Lung (tissue), 11 donors: ENCODE measurements at regions not wholly inside any gene's neighbourhood (a gene's known extent, or its start where the extent isn't known, plus 50 kb on each side); places are given as distances from the start of the nearest gene placed in this dataset.

Experiments
- ATAC-seq: fragments of 200-7000 bp; cut with Tn5 transposase; one replicate; pipeline ENCODE4 v1.9.1; 2020; ENCODE audit warnings: moderate number of reproducible peaks; ENCODE audit not compliant: insufficient read depth, low FRiP score
- DNase-seq, 3 donors: peaks; one replicate each; pipeline ENCODE4 v3.0.0-alpha.2; 2013 to 2017
- H3K27ac ChIP-seq, 2 donors: one replicate each; pipeline ENCODE4 v1.5.1; 2013; ENCODE audit warnings: mild to moderate bottlenecking in 2 of 2, moderate library complexity in 2 of 2, control low read depth in 1 of 2, inconsistent platforms in 1 of 2, low read depth in 1 of 2, low read length in 1 of 2
- H3K27me3 ChIP-seq, 3 donors: one replicate each; pipeline ENCODE4 v1.5.1; 2013; ENCODE audit warnings: low read length in 2 of 3; ENCODE audit not compliant: control insufficient read depth in 3 of 3, insufficient read depth in 3 of 3
- H3K36me3 ChIP-seq, 4 donors: one replicate each; pipeline ENCODE4 v1.5.1; 2013; ENCODE audit warnings: low read length in 4 of 4, mild to moderate bottlenecking in 1 of 4, moderate library complexity in 1 of 4; ENCODE audit not compliant: control insufficient read depth in 4 of 4, insufficient read depth in 4 of 4
- H3K4me1 ChIP-seq, 5 donors: one replicate each; pipeline ENCODE4 v1.5.1; 2013; ENCODE audit warnings: low read length in 5 of 5, mild to moderate bottlenecking in 2 of 5, moderate library complexity in 1 of 5; ENCODE audit not compliant: control insufficient read depth in 5 of 5, insufficient read depth in 5 of 5
- H3K4me3 ChIP-seq: one replicate; pipeline ENCODE4 v1.5.1; 2013; ENCODE audit warnings: mild to moderate bottlenecking, control low read depth, moderate library complexity
- H3K9ac ChIP-seq, 2 donors: one replicate each; pipeline ENCODE4 v1.5.1; 2013; ENCODE audit warnings: low read length in 2 of 2, control low read depth in 1 of 2; ENCODE audit not compliant: insufficient read depth in 1 of 2
- H3K9me3 ChIP-seq, 4 donors: one replicate each; pipeline ENCODE4 v1.5.1; 2013; ENCODE audit warnings: low read length in 3 of 4, mild to moderate bottlenecking in 1 of 4, moderate library complexity in 1 of 4; ENCODE audit not compliant: control insufficient read depth in 4 of 4, insufficient read depth in 3 of 4
- CTCF ChIP-seq: IDR thresholded peaks from 2 replicates; pipeline ENCODE4 v1.5.1; 2012; ENCODE audit warnings: mild to moderate bottlenecking; ENCODE audit errors: control extremely low read depth, extremely low read depth
- WGBS, 2 donors: extraction: QIAGEN DNeasy Blood & Tissue Kit; methylation state at CpG; one replicate each; pipeline ENCODE4 v1.1.7; 2013; 5-methylcytosine and 5-hydroxymethylcytosine counted together
- donor health status: control.
- donor health status: control.
- donor health status: Bipolar disorder and iron deficiency.
- donor health status: healthy.
- donor health status: DM: yes; HTN: yes; CAD: no.

GRCh38 chr2:53091183-53091582, 676.4 kb upstream of the CHAC2 start:
- H3K4me1 ChIP-seq = peaks cover 0 to 7% (median 0%) of the 10 kb centered on the region in 5 donors
- no peaks in the 10 kb centered on the region for H3K27me3 ChIP-seq
- no peak overlapping the region for H3K9ac ChIP-seq
- H3K9me3 ChIP-seq = no peaks in the 10 kb centered on the region
- TF ChIP-seq CTCF = no peak
- DNase-seq = no peak
- no peak for ATAC-seq
- no peak overlapping the region for H3K4me3 ChIP-seq
- no peak overlapping the region for H3K27ac ChIP-seq
- no peaks in the 10 kb centered on the region for H3K36me3 ChIP-seq

GRCh38 chr2:53087874-53088461, 679.6 kb upstream of the CHAC2 start:
- H3K36me3 ChIP-seq = no peaks in the 10 kb centered on the region
- peaks cover 0 to 7% (median 0%) of the 10 kb centered on the region in 5 donors for H3K4me1 ChIP-seq
- H3K27me3 ChIP-seq = no peaks in the 10 kb centered on the region
- WGBS, 2 donors = 49 to 54% methylated on average over 4 of the region's 4 CpGs
- DNase-seq = peak in 2 of 3 donors; percentile 12 to 48
- no peak overlapping the region for H3K4me3 ChIP-seq
- H3K9ac ChIP-seq = no peak overlapping the region
- H3K27ac ChIP-seq = no peak overlapping the region
- no peak for TF ChIP-seq CTCF
- ATAC-seq = no peak
- no peaks in the 10 kb centered on the region for H3K9me3 ChIP-seq

- H3K9ac ChIP-seq = no peak overlapping the region
- no peak overlapping the region for H3K27ac ChIP-seq
- ATAC-seq (no peak), DNase-seq (no peak)
- H3K4me3 ChIP-seq = no peak overlapping the region
- H3K27me3 ChIP-seq = no peaks in the 10 kb centered on the region
- peaks cover 0 to 7% (median 0%) of the 10 kb centered on the region in 5 donors for H3K4me1 ChIP-seq
- WGBS, 2 donors = 44 to 53% methylated on average over 1 of the region's 1 CpG
- no peaks in the 10 kb centered on the region for H3K9me3 ChIP-seq
- H3K36me3 ChIP-seq = no peaks in the 10 kb centered on the region
- no peak for TF ChIP-seq CTCF
These were observed 680.2 kb upstream of the CHAC2 start for GRCh38 chr2:53087262-53087873.

- Histone ChIP-seq H3K27me3 (no peaks in the 10 kb centered on the region), H3K36me3 (no peaks in the 10 kb centered on the region), H3K9me3 (no peaks in the 10 kb centered on the region), H3K4me1 (peaks cover 0 to 7% (median 0%) of the 10 kb centered on the region in 5 donors), H3K27ac (no peak overlapping the region), H3K9ac (no peak overlapping the region), H3K4me3 (no peak overlapping the region)
- DNase-seq = no peak
- no peak for ATAC-seq
- no peak for TF ChIP-seq CTCF
These were observed 690.2 kb upstream of the CHAC2 start for GRCh38 chr2:53077413-53077812.
